ENCODE measurements at regions not wholly inside any gene's neighbourhood (a gene's known extent, or its start where the extent isn't known, plus 50 kb on each side); places are given as distances from the start of the nearest gene placed in this dataset.

- DNase-seq (ENCODE audit: low spot score) = no peak
- ChIA-PET CTCF (no interaction called here), POLR2A (ENCODE audit: low non-redundant PET) (no interaction called here)
- TF ChIP-seq, protein P1, sequence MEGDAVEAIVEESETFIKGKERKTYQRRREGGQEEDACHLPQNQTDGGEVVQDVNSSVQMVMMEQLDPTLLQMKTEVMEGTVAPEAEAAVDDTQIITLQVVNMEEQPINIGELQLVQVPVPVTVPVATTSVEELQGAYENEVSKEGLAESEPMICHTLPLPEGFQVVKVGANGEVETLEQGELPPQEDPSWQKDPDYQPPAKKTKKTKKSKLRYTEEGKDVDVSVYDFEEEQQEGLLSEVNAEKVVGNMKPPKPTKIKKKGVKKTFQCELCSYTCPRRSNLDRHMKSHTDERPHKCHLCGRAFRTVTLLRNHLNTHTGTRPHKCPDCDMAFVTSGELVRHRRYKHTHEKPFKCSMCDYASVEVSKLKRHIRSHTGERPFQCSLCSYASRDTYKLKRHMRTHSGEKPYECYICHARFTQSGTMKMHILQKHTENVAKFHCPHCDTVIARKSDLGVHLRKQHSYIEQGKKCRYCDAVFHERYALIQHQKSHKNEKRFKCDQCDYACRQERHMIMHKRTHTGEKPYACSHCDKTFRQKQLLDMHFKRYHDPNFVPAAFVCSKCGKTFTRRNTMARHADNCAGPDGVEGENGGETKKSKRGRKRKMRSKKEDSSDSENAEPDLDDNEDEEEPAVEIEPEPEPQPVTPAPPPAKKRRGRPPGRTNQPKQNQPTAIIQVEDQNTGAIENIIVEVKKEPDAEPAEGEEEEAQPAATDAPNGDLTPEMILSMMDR (conservative IDR thresholded peaks at IDR 0.05; ENCODE audit: low read depth) = no peak
- H3K27ac ChIP-seq = peak overlapping the region; percentile 65
These were observed 471.2 kb downstream of the MIAT start for GRCh38 chr22:27128461-27129085.

DNA sequence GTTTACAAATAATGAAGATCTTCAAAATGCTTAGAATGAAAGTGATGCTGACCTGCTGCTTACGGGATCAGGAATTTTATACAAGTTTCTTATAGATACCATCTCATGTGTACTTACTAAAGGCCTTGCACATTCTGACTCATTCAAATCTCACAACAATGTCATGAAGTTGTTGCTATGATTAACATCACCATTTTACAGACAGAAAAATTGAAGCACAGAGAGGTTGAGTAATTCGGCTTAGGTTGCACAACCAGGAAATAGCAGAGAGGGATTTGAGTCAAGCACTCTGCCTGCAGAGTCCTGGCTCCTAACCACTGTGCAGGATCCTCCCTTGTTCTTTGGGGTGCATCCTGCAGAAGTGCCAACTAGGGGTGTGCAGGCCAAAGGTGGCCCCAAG is 471.9 kb downstream of the MIAT start:
- ChIA-PET CTCF (no interaction called here), POLR2A (ENCODE audit: low non-redundant PET) (no interaction called here)
- DNase-seq (ENCODE audit: low spot score) = no peak
- TF ChIP-seq, protein P1 (conservative IDR thresholded peaks at IDR 0.05; ENCODE audit: low read depth) = no peak
- H3K27ac ChIP-seq = peak overlapping the region; percentile 65

- CTCF ChIA-PET = no interaction called here
These were observed 473.5 kb downstream of the MIAT start for GRCh38 chr22:27130906-27131305.

GRCh38 chr22:27131346-27131745 is 474.0 kb downstream of the MIAT start:
- no peak for DNase-seq (ENCODE audit: low spot score)
- ChIA-PET POLR2A (ENCODE audit: low non-redundant PET) (no interaction called here), CTCF (no interaction called here)

More at GRCh38 chr22:27130906-27131305, 473.5 kb downstream of the MIAT start:
- POLR2A ChIA-PET (ENCODE audit: low non-redundant PET) = no interaction called here
- H3K27ac ChIP-seq = peak overlapping the region; percentile 28; the same call in 1 of the 2 replicates
- TF ChIP-seq, protein P1 (conservative IDR thresholded peaks at IDR 0.05; ENCODE audit: low read depth) = no peak
- DNase-seq (ENCODE audit: low spot score) = no peak

GRCh38 chr22:27132400-27132799 is 475.0 kb downstream of the MIAT start:
- CTCF ChIA-PET = no interaction called here
- DNase-seq (ENCODE audit: low spot score) = no peak
- POLR2A ChIA-PET (ENCODE audit: low non-redundant PET) = no interaction called here
- peak overlapping the region; percentile 97 for H3K27ac ChIP-seq
- TF ChIP-seq, protein P1 (conservative IDR thresholded peaks at IDR 0.05; ENCODE audit: low read depth) = no peak

More at GRCh38 chr22:27131346-27131745, 474.0 kb downstream of the MIAT start:
- no peak overlapping the region for H3K27ac ChIP-seq
- TF ChIP-seq, protein P1 (conservative IDR thresholded peaks at IDR 0.05; ENCODE audit: low read depth) = no peak

DNA sequence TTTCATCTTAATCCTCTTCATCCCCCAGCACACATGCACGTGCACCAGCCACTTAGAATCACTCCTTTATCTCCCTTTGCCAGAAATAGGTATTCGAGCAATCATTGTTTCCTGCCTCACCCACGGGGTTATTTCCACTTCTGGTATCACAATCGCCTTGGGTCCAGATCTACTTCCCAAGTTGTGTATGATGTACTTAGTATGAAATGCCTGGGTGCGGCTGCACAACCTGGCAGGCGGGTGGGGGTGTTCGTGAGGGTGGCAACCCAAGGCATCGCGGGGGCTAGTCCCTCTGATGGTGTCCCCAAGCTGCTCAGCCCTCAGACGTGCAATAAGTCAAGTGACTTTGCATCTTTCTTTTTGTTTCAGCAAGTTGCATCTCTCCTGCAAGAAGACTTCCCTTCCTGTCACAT is 475.6 kb downstream of the MIAT start:
- CTCF ChIA-PET = no interaction called here
- peak overlapping the region; percentile 97 for H3K27ac ChIP-seq
- TF ChIP-seq, protein P1 (conservative IDR thresholded peaks at IDR 0.05; ENCODE audit: low read depth) = no peak
- POLR2A ChIA-PET (ENCODE audit: low non-redundant PET) = no interaction called here
- no peak for DNase-seq (ENCODE audit: low spot score)
